Gastrocnemius medialis (tissue), 4 donors: ENCODE measurements at regions not wholly inside any gene's neighbourhood (a gene's known extent, or its start where the extent isn't known, plus 50 kb on each side); places are given as distances from the start of the nearest gene placed in this dataset.

Source experiments
- POLR2A ChIP-seq, 2 donors: fragments of 450-650 bp; IDR thresholded peaks; one replicate each; pipeline ENCODE4 v1.6.1; 2017; ENCODE audit warnings: antibody characterized with exemption in 2 of 2, mild to moderate bottlenecking in 2 of 2, moderate library complexity in 2 of 2
- TF ChIP-seq, protein P1 (sequence below), 5 experiments: fragments of 450-650 bp in 3 of 5; fragments of 200-600 bp in 2 of 5; sonication (generic) in 2 of 5; IDR thresholded peaks in 4 of 5; conservative IDR thresholded peaks in 1 of 5; 1 replicate in 4 of 5; 2 replicates in 1 of 5; pipeline ENCODE4 v1.5.1; 2016 to 2019; ENCODE audit warnings: antibody characterized with exemption in 5 of 5, mild to moderate bottlenecking in 3 of 5, moderate library complexity in 3 of 5

DNA sequence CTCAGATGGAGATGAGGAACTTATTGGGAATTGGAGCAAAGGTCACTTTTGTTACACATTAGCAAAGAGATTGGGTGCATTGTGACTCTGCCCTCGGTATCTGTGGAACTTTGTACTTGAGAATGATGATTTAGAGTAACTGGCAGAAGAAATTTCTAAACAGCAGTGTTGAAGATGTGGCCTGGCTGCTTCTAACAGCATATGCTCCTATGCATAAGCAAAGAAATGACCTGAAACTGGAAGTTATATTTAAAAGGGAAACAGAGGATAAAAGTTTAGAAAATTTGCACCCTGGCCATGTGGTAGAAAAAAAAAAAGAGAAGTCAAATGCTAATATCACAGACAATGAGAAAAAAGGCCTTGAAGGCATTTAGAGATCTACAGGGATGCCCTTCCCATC is 256.8 kb upstream of the ZC3H15 start:
- no peak for TF ChIP-seq POLR2A (IDR thresholded peaks at IDR 0.05)
- TF ChIP-seq, protein P1, sequence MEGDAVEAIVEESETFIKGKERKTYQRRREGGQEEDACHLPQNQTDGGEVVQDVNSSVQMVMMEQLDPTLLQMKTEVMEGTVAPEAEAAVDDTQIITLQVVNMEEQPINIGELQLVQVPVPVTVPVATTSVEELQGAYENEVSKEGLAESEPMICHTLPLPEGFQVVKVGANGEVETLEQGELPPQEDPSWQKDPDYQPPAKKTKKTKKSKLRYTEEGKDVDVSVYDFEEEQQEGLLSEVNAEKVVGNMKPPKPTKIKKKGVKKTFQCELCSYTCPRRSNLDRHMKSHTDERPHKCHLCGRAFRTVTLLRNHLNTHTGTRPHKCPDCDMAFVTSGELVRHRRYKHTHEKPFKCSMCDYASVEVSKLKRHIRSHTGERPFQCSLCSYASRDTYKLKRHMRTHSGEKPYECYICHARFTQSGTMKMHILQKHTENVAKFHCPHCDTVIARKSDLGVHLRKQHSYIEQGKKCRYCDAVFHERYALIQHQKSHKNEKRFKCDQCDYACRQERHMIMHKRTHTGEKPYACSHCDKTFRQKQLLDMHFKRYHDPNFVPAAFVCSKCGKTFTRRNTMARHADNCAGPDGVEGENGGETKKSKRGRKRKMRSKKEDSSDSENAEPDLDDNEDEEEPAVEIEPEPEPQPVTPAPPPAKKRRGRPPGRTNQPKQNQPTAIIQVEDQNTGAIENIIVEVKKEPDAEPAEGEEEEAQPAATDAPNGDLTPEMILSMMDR (IDR thresholded peaks at IDR 0.05 in 4 of 5, conservative IDR thresholded peaks at IDR 0.05 in 1 of 5), result no peak
